ENCODE measurements at regions not wholly inside any gene's neighbourhood (a gene's known extent, or its start where the extent isn't known, plus 50 kb on each side); places are given as distances from the start of the nearest gene placed in this dataset.

- H3K4me1 Mint-ChIP-seq (ENCODE audit: low read depth) = peaks cover 10% of the 10 kb centered on the region; the same call in 1 of the 2 replicates
- no peaks in the 10 kb centered on the region for H3K27me3 Mint-ChIP-seq (ENCODE audit: insufficient read depth)
- TF ChIP-seq CTCF (IDR thresholded peaks at IDR 0.05) = no peak
- no peak for DNase-seq
- no peaks in the 10 kb centered on the region for H3K36me3 Mint-ChIP-seq (ENCODE audit: low read depth)
- no peak overlapping the region for H3K4me3 Mint-ChIP-seq
- no peak overlapping the region for H3K27ac Mint-ChIP-seq
- peaks cover 3% of the 10 kb centered on the region; the same call in 1 of the 2 replicates for H3K9me3 Mint-ChIP-seq
These were observed 189.9 kb downstream of the SPRY2 start for GRCh38 chr13:80151016-80151415.

- H3K4me1 Mint-ChIP-seq (ENCODE audit: low read depth) = peaks cover 10% of the 10 kb centered on the region; the same call in 1 of the 2 replicates
These were observed 191.2 kb downstream of the SPRY2 start for GRCh38 chr13:80149736-80150135.

DNA sequence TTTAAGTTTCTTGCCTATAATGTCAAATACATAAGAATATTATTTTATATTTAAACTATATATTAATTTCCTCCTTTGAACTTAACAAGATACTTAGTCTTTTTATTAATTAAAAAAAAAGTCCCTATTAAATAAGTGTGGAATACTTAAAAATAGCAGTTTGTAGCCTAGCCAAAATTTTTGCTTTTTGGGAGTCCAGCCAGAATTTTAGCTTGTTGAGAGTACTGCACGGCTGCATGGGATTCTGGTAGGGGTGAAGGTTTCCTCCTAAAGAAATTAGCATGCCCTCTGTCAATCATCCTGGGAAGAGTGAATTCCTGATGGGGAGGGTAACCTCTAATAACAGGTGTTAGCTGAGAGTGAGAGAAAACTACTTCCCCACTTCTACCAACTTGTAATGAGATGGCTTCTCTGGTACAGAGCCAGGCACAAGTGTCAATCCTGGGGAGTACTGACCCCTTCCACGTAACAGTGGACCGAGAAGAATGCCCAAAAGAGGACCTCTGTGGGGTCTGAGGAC is 195.7 kb downstream of the SPRY2 start:
- H3K4me3 Mint-ChIP-seq = no peak overlapping the region
- no peak for TF ChIP-seq CTCF (IDR thresholded peaks at IDR 0.05)
- H3K4me1 Mint-ChIP-seq (ENCODE audit: low read depth) = peaks cover 17% of the 10 kb centered on the region
- H3K27me3 Mint-ChIP-seq (ENCODE audit: insufficient read depth) = no peaks in the 10 kb centered on the region
- no peaks in the 10 kb centered on the region for H3K36me3 Mint-ChIP-seq (ENCODE audit: low read depth)
- DNase-seq = no peak
- no peaks in the 10 kb centered on the region for H3K9me3 Mint-ChIP-seq
- no peak overlapping the region for H3K27ac Mint-ChIP-seq

More at GRCh38 chr13:80149736-80150135, 191.2 kb downstream of the SPRY2 start:
- no peak overlapping the region for H3K4me3 Mint-ChIP-seq
- no peaks in the 10 kb centered on the region for H3K36me3 Mint-ChIP-seq (ENCODE audit: low read depth)
- peaks cover 3% of the 10 kb centered on the region; the same call in 1 of the 2 replicates for H3K9me3 Mint-ChIP-seq
- DNase-seq = no peak
- TF ChIP-seq CTCF (IDR thresholded peaks at IDR 0.05) = no peak
- H3K27me3 Mint-ChIP-seq (ENCODE audit: insufficient read depth) = no peaks in the 10 kb centered on the region
- no peak overlapping the region for H3K27ac Mint-ChIP-seq

GRCh38 chr13:80144493-80144892 is 196.4 kb downstream of the SPRY2 start:
- H3K9me3 Mint-ChIP-seq = no peaks in the 10 kb centered on the region
- H3K4me1 Mint-ChIP-seq (ENCODE audit: low read depth) = peaks cover 22% of the 10 kb centered on the region
- H3K36me3 Mint-ChIP-seq (ENCODE audit: low read depth) = no peaks in the 10 kb centered on the region
- H3K27me3 Mint-ChIP-seq (ENCODE audit: insufficient read depth) = no peaks in the 10 kb centered on the region
- no peak overlapping the region for H3K27ac Mint-ChIP-seq
- TF ChIP-seq CTCF (IDR thresholded peaks at IDR 0.05) = no peak
- H3K4me3 Mint-ChIP-seq = no peak overlapping the region
- DNase-seq = no peak

DNA sequence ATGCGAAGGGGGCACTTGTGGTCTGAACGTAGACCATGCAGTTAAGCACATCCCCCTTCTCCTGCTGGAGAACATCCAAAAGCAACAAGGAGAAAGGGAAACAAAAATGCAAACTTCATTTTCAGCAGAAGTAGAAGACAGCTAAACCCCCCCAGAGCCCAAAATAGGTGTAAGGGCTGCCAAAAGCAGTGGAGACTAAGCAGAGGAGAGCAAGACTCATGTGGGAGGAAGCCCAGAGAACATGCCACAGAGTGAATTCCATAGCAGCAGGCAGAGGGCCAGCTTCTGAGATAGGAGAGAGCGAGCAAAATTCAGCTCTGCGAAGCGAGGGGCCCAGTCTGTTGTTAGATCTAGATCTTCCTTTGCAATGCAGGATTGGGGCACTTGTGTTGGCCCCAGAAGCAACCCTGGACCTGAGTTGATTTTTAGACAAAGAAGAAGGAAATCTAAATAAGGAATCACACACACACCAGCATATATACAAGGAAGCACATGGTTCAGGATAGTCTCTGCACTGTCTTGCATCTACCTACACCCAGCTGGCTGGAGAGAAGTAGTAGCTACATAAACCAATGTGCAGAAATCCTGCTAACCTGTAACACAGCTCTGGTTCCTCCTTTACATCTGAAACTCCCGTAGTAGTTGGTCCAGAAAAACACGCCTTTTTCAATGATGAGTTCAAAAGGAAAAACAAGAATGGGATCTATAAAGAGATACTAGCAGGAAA is 199.6 kb downstream of the SPRY2 start:
- H3K36me3 Mint-ChIP-seq (ENCODE audit: low read depth) = no peaks in the 10 kb centered on the region
- no peaks in the 10 kb centered on the region for H3K27me3 Mint-ChIP-seq (ENCODE audit: insufficient read depth)
- peak overlapping the region; percentile 30; the same call in 1 of the 2 replicates for H3K27ac Mint-ChIP-seq
- no peak overlapping the region for H3K4me3 Mint-ChIP-seq
- H3K9me3 Mint-ChIP-seq = no peaks in the 10 kb centered on the region
- DNase-seq = peak; percentile 25
- no peak for TF ChIP-seq CTCF (IDR thresholded peaks at IDR 0.05)
- H3K4me1 Mint-ChIP-seq (ENCODE audit: low read depth) = peaks cover 26% of the 10 kb centered on the region

Measured in HFFc6 (cell line).